NCI-H524 treated with DMSO at 0.1 percent for 48 hours (cell line): ENCODE measurements at regions not wholly inside any gene's neighbourhood (a gene's known extent, or its start where the extent isn't known, plus 50 kb on each side); places are given as distances from the start of the nearest gene placed in this dataset.
"Not testable (repeated sequence)": the region's sequence is repeated elsewhere in the genome, so short reads cannot be mapped to it uniquely, and the experiment has no call there.

ENCODE experiments used
- DNase-seq: peaks from one replicate; lab custom pipeline; 2025; lab: John Stamatoyannopoulos, UW

DNA sequence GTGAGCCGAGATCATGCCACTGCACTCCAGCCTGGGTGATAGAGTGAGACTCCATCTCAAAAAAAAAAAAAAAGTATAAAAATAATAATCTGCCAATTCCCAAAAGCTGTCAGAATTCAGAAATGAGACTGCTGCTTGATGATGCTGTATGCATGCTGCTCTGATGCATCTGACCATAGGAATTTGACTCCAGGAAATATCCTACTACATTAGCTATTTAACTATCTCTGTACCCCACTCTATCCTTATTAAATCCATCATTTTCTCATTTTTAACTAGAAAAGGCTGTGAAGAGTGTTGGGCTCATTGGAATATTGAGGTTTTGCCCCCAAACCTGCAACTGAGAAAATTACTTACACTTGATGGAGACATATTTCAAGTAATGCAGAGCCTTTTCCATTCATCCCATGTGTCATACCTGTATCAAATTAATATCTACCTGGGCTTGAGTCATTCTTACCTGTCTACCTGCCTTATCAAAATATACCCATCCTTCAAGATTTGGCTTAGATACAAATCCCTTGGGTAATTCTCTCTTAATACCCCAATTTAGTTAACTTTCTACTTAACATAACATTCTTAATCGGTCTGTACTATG, 135.2 kb upstream of the PREP start:
- DNase-seq = no peak

DNA sequence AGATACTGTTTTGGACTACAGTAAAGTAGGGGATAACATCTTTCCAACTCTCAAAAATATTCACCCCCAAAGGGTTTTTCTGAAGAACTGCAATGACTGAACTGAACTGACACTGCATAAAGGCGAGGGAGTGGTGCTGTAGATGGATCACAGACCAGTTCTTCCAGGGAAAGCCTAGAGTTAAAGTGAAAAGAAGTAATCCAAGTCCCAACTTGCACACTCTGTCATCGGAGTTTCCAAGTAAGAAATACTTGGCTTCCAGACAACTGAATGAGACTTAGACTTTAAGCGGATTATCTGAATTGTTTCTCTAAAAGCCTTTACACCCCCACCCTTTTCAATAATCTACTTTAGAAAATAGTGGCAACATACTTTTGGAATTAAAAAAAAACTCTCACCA, 134.1 kb upstream of the PREP start:
- DNase-seq = peak; percentile 6

DNA sequence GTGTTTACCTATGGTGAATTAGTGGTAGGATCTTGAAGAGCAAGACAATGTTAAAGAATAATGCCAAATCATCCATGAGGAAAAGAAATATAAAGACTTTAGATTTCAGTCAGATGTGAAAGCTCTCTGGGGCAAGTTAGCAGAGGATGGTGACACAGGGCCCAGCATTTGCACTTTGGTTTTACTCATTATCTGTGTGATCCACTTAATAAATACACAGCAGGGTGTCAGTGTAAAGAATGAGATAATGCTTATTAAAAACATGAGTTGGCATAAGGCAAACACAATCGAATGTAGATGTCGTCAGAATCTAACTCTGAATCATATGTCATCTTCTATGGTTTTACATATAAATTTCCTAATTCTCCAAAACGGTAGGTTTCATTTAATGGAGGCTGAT, 130.4 kb upstream of the PREP start:
- no peak for DNase-seq

DNA sequence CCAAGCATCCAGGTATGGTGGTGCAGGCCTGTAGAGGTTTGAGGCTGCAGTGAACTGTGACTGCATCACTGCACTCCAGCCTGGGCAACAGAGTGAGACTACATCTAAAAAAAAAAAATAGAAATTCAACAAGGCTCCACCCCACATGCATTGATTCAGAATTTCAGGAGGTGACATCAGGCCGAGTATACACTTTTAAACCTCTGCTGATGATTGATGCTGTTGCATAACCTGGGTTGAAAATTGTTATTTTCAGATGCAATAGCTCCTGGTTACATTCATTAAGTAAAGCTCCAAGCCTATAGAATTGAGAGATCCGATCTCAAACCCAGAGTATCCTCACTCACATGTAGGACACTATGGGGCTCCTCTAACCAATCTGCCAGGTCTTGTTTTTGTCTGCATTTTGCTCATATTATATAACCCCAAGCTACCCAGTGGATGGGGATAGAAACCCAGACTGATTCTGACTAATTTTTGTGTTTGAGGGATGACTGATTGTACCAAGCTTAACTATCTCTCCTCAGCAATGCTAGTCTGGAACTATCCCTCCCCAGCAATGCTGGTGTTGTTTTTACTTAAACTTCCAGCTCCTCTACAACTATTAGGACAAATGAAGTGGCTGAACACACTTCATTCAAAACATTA, 123.5 kb upstream of the PREP start:
- DNase-seq = no peak

DNA sequence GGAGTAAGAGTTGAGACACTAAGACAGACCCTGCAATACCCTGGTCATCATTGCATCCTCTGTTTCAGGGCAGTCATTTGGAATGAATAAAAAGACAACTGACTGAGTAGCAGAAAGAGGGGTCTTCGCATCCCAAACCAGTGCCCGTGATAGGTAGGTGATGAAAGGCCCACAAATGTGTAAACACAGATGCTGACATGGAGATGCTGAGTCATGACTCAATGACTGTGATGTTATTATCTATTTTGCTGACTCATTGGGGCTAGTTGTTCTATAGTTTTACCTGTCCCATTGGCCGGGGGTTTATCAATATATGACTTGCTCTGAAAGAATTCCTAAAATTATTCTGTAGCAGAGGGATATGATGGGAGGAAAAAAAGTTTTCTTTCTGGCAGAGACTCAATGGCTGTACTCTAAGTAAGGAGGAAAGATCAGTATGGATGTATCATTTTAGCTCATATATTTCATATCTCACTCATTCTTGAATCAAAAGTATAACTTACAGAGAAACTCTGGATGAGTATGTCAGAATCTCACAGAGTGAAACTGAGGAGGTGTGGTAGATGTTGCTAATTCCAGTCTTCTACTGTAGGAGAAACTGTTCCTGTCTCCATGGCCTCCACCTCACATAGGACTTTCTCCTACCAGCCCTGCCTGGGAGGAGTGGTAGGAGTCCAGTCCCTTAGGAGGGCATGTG, 119.9 kb upstream of the PREP start:
- DNase-seq = no peak

DNA sequence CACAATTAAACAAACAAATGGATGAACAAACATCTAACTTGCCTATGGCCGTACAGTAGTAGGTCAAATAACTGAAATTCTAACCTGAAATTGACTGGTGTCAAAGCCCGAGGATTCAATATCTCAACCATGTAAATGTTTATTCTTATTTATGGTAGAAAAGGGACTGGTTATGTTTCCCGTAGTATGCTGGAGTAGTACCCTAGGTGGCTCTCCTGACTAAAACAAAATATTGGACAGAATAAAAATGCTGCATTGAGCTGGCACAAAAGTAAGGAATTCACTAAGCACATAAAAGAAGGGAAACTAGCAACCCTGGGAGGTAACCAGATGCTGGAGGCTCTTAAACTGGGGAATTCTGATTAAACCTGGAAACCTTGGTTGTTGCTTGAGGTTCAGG, 117.1 kb upstream of the PREP start:
- no peak for DNase-seq

DNA sequence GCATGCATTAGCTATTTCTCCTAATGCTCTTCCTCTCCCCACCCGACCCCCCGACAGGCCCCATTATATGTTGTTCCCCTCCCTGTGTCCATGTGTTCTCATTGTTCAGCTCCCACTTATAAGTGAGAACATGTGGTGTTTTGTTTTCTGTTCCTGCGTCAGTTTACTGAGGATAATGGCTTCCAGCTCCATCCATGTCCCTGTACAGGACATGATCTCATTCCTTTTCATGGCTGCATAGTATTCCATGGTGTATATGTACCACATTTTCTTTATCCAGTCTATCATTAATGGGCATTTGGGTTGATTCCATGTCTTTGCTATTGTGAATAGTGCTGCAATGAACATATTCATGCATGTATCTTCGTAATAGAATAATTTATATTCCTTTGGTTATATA, 116.1 kb upstream of the PREP start:
- not testable (repeated sequence) for DNase-seq

DNA sequence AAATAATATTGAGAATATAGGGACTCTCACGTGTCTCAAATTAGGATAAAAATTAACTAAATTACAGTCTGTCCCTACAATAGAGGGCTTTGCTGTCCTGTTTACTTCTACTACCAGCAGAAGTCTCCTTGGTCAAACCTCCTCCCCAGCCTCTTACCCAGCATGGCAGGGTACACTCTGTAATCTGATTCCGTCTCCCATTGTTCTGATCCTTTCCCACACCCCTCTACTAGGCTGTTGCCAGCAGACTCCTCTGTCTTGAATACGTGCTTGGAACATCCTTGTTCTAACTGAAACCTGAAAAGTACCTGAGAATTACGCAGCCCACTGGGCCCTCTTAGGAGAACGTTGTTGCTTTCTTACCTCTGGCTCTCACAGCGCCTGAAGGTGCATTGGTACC, 112.2 kb upstream of the PREP start:
- no peak for DNase-seq

DNA sequence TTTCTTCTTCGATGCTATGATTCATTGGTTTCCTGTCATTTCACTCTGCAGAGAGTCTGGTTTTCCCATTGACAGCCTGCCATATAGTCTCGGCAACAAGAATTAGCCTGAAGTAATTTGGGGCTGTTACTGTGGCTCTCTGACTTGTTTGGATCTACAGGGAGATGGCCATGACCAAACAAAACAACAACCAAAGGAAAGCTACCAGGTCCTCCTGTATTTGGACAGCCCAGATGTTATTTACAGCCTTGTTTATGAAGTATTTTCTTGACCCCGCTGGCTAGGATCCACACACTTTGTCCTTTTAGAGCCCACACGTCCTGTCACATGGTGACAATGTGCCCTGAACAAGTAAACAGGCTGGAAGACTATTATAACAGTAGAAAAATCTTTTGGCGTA, 111.4 kb upstream of the PREP start:
- no peak for DNase-seq

DNA sequence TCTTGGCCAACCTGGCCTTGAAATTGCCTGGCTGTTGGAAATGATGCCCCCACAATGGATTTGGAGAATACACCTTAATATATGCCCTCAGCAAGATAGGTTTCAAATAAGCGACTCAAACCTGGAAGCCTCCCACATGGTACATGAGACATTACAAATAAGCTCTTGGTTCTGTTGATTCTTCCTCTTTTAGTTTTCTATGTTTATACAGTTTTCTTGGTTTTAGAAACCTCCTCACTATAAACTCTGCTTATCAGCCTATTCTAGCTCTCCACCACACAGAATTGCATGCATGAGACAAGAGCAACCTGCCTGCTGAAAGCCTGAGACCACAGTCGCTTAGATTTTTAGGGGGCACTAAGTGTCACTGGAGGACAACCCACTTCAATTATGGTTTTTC, 108.8 kb upstream of the PREP start:
- no peak for DNase-seq

DNA sequence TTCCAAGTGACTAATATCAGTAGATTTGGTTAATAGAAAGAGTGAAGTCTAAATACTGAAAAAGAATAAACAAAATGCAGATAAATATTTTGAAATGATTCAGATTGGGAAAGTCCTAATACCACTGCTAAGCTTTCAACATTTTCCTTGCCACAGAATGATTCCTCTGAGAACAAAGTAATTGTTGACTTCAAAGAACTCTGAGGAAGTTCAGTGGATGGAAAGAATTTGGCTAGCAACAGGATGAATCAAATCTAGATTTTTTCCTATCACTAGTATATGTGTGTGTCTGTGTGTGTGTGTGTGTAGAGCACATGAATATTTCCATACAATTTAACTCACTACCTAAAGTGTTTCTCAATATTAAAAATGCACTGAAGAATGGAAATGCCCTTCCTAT, 107.9 kb upstream of the PREP start:
- DNase-seq = no peak

DNA sequence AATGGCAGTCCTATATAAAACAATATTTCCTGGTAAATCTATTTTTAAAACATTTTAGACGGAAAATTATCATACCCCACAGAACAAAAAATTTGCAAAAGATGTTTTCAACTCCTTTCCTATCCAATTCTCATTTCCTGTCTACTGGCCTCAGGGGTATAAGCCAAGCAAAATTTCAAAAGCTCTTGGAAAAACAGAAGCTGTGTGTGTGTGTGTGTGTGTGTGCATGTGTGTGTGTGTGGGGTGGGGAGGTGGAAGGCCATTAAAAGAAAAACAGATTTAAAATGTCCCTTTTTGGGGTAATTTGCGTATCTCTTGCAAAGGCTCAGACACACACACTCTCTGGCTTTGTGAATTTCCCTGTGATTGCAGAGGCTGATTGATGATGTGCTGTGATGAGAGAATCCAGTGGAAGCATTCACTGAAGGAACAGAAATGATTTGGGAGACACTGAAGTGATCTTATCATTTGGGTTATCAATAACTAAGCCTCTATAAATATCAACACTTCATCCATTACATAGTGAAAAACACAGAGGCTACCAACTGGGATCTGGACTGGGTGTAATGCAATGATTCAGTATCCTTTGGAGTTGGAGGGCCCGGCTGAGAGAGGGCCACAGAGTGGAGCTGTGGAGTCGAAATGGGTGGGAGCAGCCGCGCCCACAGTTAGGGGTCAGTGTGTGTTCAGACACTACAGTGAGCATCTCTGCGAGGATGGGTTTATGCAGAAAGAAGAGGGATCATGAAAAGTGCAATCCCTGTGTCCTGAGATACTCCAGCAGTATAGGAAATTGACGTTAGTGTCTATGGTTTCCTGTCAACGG, 106.8 kb upstream of the PREP start:
- DNase-seq = no peak

DNA sequence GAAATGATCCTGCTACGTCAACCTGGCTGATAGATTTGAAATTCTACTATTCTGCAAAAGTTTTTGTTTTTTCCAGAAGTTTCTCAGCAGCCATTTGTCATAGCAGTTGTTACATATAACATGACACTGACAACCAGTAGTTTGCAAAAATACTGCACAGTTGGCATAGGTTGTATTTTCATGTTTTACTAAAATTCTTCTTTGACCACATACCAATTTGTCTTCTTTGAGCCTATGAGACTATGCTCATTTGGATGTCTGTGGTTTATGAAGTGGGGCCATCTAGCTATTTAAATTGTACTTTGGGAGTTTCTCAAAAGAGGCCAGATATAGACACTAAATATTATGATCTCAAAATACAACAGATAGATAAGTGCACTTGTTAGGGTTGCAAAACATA, 104.9 kb upstream of the PREP start:
- DNase-seq = no peak

DNA sequence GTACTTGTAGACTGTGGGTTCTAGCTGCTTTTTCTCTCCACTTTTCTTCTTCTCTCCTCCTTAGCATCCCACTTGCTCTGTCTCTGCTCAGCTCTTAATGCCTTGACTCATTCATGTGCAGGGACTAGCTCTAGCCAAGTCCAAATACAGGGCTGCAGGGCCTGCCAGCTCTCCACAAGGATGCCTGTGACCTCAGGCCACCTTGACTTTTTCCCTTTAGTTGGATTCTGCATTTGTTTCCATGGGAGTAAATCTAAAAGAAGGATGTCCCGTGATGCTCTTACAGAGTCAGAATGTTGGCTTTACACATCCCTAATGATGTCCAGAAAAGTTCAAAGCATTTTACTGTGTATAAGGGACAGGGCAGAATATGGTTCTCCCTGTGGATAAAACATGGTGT, 101.8 kb upstream of the PREP start:
- DNase-seq = no peak

DNA sequence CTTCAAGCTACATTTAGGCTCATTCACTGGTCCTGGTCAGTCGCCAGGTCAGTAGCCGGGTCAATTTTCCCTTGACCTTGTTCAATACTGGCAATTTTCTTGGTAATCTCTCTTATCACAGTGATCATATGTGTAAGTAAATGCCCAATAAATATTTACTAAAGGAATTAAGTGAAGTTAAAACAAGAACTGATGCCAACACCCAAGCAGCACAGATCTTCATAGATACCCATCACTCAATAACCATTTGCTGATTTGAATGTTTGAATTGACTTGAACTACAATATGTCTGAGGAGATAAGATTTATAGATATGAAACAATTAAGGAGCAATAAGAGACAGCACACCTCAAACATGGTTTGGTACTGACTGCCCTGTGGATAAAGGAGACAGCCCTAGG, 100.8 kb upstream of the PREP start:
- no peak for DNase-seq

DNA sequence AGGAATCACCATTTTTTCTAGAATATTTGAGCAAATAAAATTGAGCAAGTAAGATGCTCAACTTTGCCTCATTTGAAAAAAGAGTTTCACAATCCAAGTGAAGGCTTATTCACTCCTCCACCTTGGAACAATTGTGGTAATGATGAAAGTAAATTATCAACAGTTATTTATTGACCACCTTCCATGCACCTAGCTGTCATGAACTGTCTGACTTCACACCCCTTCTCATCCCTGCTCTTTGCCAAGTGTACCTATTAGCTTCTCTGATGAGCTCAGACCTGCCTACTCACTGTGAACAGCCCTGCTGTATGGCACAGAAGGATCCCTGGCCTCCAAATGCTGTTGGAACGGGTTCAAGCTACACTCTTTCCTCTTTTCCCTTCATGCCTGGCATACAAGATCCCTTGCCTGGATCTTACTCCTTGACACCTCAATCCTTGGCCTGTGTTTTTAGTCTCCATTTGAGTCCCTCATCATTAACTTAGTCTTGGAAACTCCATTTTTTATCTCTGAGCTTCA, 99.0 kb upstream of the PREP start:
- DNase-seq = no peak

DNA sequence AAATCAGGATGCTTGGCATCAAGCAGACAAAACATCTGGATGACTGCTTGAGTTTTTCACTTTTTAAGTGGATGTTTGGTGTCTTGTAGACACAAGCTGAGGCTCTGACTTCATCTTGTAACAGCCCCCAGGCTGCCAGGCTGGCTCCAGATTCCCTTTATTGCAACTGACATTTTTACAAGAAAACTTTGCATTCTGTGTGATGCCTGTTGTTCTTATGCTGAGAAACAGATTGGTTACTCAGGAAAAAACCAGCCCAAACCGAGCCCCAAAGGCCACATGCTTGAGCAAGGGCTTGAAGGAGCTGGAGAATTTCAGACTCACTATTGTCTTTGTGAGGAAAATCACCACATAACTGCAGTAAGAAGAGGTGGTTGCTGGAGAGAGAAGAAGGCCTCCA, 98.4 kb upstream of the PREP start:
- DNase-seq = no peak

DNA sequence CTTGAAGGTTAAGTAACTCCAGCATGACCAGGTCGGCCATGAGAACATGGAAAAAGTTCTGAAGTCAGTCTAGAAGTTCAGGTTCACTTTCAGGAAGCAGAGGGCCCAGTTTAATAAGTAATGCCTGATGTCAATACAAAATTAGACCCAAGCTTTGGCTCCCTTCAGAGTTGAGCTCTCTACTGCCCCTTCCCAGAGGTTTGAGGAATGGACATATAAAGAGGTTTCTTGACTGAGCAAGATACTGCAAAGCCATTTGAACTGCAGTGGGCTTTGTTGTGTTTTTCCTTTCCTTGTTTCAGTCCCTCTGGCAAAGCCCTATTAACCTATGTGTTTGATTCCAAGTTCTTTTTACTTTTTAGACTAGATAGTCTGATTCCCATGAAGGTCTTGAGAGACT, 97.8 kb upstream of the PREP start:
- no peak for DNase-seq

DNA sequence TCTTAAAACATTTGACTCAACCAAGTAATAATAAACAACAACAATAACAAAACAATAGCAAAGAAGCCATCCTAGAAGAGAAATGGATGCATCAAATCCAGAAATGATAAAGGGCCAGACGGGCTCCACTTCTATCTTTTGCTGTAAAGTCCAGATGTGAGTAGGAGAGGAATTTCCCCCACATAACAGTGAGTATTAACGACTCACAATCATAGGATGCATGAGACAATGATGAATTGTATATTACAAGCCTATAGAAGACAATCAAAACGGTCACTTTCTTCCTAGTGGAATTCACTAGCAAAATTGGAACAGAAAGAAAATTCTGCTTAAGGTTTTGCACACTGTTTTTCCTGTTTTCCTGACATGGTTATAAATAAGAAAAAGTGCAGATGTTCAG, 97.0 kb upstream of the PREP start:
- no peak for DNase-seq

DNA sequence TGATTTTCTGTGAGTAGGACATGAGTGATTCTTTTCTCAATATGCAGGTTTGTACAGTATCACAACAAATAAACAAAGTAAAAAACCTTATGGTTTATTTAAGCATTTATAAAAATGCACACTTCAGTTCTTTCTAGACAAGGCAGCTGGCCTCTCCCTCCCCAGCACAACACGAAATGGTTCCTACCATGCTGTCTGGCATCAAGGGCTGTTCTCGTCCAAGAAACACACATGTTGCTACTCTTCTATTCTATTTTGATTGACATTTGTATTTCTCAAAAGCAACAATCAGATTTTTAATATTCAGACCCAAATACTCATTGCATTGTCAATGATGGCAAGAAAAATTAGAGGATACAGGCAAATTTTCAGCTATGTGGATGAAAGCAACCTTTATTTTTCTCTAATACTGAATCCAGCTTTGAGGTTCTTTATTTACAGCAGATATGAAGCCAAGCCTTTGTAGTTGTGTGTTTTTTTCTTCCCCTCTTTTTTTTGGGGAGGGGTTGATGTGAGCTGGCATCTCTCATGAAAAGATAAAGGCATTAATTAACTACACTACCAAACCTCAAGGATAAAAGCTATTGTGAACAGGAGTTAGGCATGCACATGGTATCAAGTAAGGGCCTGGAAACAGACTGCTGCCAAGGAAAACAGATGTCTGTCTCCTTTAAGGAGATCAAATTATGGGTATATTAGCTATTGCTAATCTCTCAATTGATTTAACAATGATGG, 96.4 kb upstream of the PREP start:
- DNase-seq = peak; percentile 30

DNA sequence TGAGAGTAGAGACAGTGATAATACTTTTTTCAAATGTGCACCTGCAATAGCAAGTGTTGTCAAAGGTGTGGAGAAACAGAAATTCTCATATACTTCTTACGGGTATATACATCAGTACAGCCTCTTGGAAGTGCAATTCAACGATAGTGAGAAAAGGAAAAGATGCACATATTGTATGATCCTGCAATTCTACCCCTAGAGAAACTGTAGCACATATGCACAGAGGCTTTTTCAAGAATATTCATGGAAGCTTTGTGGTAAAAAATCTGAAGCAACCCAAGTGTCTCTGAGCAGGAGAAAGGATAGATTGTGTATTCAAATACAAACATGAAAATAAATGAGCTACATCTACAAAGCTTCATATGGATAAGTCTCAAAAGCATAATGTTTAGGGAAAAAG, 94.7 kb upstream of the PREP start:
- no peak for DNase-seq

DNA sequence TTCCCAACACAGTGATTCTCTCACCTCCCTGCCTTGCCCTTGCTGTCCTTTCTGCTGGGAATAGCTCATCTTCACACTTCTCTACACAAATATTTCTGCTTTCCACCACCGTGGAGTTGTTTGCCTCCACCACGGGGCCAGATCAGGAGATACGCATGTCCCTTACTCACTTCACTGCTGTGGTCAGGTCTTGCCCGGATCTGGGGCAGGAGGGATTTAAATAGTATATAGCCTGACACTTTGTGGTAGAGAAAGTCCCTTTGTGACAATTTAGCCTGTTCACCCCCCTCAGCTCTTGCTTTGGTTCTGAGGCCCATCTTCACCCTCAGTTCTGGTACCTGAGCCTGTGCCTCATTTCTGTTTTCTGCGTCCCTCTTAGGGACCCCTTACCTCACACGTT, 92.6 kb upstream of the PREP start:
- DNase-seq = no peak
